HEK293 (cell line): ENCODE measurements at regions not wholly inside any gene's neighbourhood (a gene's known extent, or its start where the extent isn't known, plus 50 kb on each side); places are given as distances from the start of the nearest gene placed in this dataset.
A peak's percentile ranks its signal among the peaks of the same experiment; 100 is the strongest.

ENCODE experiments used
- CTCF ChIA-PET: fragments of 350-600 bp; formaldehyde crosslinking; extraction: SDS; loops from one replicate; lab custom pipeline; 2021; ENCODE audit warnings: antibody characterized with exemption; lab: Yijun Ruan, JAX
- POLR2A ChIA-PET: fragments of 300-600 bp; formaldehyde crosslinking; extraction: SDS; loops from one replicate; lab custom pipeline; 2020; ENCODE audit warnings: antibody characterized with exemption, inconsistent platforms; lab: Yijun Ruan, JAX
- H3K27ac ChIP-seq: fragments of 200-500 bp; sonication (Bioruptor generic); 2 replicates; pipeline ENCODE4 v1.5.1; 2014; ENCODE audit warnings: low read depth, low read length, control low read depth, inconsistent platforms; ENCODE audit errors: extremely low read depth
- H3K36me3 ChIP-seq, 2 experiments: fragments of 200-500 bp in 1 of 2; sonication (Bioruptor generic) in 1 of 2; 1 replicate in 1 of 2; 2 replicates in 1 of 2; pipeline ENCODE4 v1.5.1; 2014 to 2017; ENCODE audit warnings: inconsistent platforms in 2 of 2, low read length in 2 of 2; ENCODE audit not compliant: control insufficient read depth in 2 of 2, insufficient read depth in 1 of 2
- H3K4me1 ChIP-seq: fragments of 200-500 bp; sonication (Bioruptor generic); 2 replicates; pipeline ENCODE4 v1.5.1; 2014; ENCODE audit warnings: mild to moderate bottlenecking, low read length, inconsistent platforms; ENCODE audit not compliant: control insufficient read depth, insufficient read depth
- H3K4me3 ChIP-seq: 2 replicates; pipeline ENCODE4 v1.5.1; 2011; ENCODE audit warnings: low read depth, mild to moderate bottlenecking, control low read depth, low read length, moderate library complexity
- H3K9me3 ChIP-seq: fragments of 200-500 bp; sonication (Bioruptor generic); 2 replicates; pipeline ENCODE4 v1.5.1; 2014; ENCODE audit warnings: low read depth, low read length, inconsistent platforms; ENCODE audit not compliant: control insufficient read depth, insufficient read depth
- MZF1 ChIP-seq: fragments of 450-650 bp; formaldehyde crosslinking; IDR thresholded peaks from 2 replicates; pipeline ENCODE4 v1.5.1; 2017; ENCODE audit warnings: missing biosample characterization, missing genetic modification characterization, borderline replicate concordance
- SP2 ChIP-seq: fragments of 450-650 bp; formaldehyde crosslinking; IDR thresholded peaks from 2 replicates; pipeline ENCODE4 v1.5.1; 2016; ENCODE audit warnings: missing biosample characterization, missing genetic modification characterization
- SP3 ChIP-seq: fragments of 450-650 bp; formaldehyde crosslinking; IDR thresholded peaks from 2 replicates; pipeline ENCODE4 v1.5.1; 2016; ENCODE audit warnings: missing biosample characterization, missing genetic modification characterization
- ZBTB44 ChIP-seq: fragments of 450-650 bp; IDR thresholded peaks from 2 replicates; pipeline ENCODE4 v1.5.1; 2018; ENCODE audit warnings: missing biosample characterization, mild to moderate bottlenecking, missing genetic modification characterization
- ZNF114 ChIP-seq: fragments of 450-650 bp; formaldehyde crosslinking; IDR thresholded peaks from 2 replicates; pipeline ENCODE4 v1.5.0; 2017; ENCODE audit warnings: missing biosample characterization, missing genetic modification characterization
- ZNF146 ChIP-seq: fragments of 450-650 bp; formaldehyde crosslinking; IDR thresholded peaks from 2 replicates; pipeline ENCODE4 v1.5.1; 2016; ENCODE audit warnings: missing biosample characterization, missing genetic modification characterization
- ZNF350 ChIP-seq: fragments of 450-650 bp; formaldehyde crosslinking; IDR thresholded peaks from 2 replicates; pipeline ENCODE4 v1.5.0; 2017; ENCODE audit warnings: missing biosample characterization, mild to moderate bottlenecking, missing genetic modification characterization
- ZNF37A ChIP-seq: fragments of 450-650 bp; IDR thresholded peaks from 2 replicates; pipeline ENCODE4 v1.5.1; 2018; ENCODE audit warnings: missing biosample characterization, missing genetic modification characterization
- ZNF404 ChIP-seq: fragments of 450-650 bp; formaldehyde crosslinking; IDR thresholded peaks from 2 replicates; pipeline ENCODE4 v1.5.1; 2017; ENCODE audit warnings: missing biosample characterization, missing genetic modification characterization
- ZNF529 ChIP-seq: fragments of 450-650 bp; formaldehyde crosslinking; IDR thresholded peaks from 2 replicates; pipeline ENCODE4 v1.5.1; 2017; ENCODE audit warnings: missing genetic modification characterization, missing biosample characterization; ENCODE audit not compliant: insufficient replicate concordance
- ZNF548 ChIP-seq: fragments of 450-650 bp; formaldehyde crosslinking; IDR thresholded peaks from 2 replicates; pipeline ENCODE4 v1.5.1; 2016; ENCODE audit warnings: missing biosample characterization, missing genetic modification characterization
- ZNF555 ChIP-seq: fragments of 450-650 bp; formaldehyde crosslinking; conservative IDR thresholded peaks from 2 replicates; pipeline ENCODE4 v1.5.1; 2017; ENCODE audit warnings: missing biosample characterization, mild to moderate bottlenecking, missing genetic modification characterization, inconsistent platforms
- ZNF585B ChIP-seq: fragments of 450-650 bp; formaldehyde crosslinking; IDR thresholded peaks from 2 replicates; pipeline ENCODE4 v1.5.1; 2016; ENCODE audit warnings: missing biosample characterization, missing genetic modification characterization
- ZNF664 ChIP-seq: fragments of 450-650 bp; formaldehyde crosslinking; IDR thresholded peaks from 2 replicates; pipeline ENCODE4 v1.5.1; 2016; ENCODE audit warnings: missing biosample characterization, missing genetic modification characterization
- ZNF670 ChIP-seq: fragments of 450-650 bp; formaldehyde crosslinking; IDR thresholded peaks from 2 replicates; pipeline ENCODE4 v1.5.1; 2016; ENCODE audit warnings: missing biosample characterization, missing genetic modification characterization, low read depth
- ZNF692 ChIP-seq: fragments of 450-650 bp; formaldehyde crosslinking; IDR thresholded peaks from 2 replicates; pipeline ENCODE4 v1.5.1; 2016; ENCODE audit warnings: missing biosample characterization, missing genetic modification characterization
- ZNF707 ChIP-seq: fragments of 450-650 bp; formaldehyde crosslinking; IDR thresholded peaks from 2 replicates; pipeline ENCODE4 v1.5.1; 2016; ENCODE audit warnings: missing biosample characterization, missing genetic modification characterization
- ZNF768 ChIP-seq: fragments of 450-650 bp; formaldehyde crosslinking; IDR thresholded peaks from 2 replicates; pipeline ENCODE4 v1.5.1; 2018; ENCODE audit warnings: missing biosample characterization, mild to moderate bottlenecking, missing genetic modification characterization

DNA sequence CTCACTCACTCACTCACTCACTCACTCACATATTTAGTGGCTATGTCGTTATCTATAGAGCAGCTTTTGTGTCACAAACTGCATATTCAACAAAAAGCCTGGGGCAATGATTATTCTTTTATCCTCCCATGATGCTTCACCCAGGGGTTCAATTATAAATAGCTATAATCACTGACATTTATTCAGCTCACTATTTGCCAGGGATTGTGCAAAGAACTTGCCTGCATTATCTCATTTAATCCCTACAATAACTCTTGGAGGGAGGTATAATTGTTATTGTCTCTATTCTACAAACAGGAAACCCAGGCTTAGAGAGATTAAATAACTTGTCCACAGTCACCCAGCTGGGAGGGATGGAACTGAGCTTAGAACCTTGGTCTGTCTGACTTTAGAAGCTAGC is 298.0 kb upstream of the MSX2 start:
- Histone ChIP-seq H3K9me3 (no peaks in the 10 kb centered on the region), H3K4me1 (peaks cover 9% of the 10 kb centered on the region), H3K4me3 (no peak overlapping the region), H3K36me3 (no peaks in the 10 kb centered on the region), H3K27ac (no peak overlapping the region)
- ChIA-PET POLR2A (interaction anchor here (0.9 kb wide), 1 partner anchor 298 kb away, joined by 7 read pairs; the partner anchor contains the start of gene MSX2), CTCF (interaction anchor here (0.6 to 1.6 kb wide), 6 partner anchors 84 to 386 kb away, joined by 3 to 4 read pairs (median 4); no protein-coding TSS in a partner anchor)
- TF ChIP-seq ZNF664 (peak; percentile 85; the same call in 1 of the 2 replicates), ZNF37A (tag by site-specific recombination) (no peak)

DNA sequence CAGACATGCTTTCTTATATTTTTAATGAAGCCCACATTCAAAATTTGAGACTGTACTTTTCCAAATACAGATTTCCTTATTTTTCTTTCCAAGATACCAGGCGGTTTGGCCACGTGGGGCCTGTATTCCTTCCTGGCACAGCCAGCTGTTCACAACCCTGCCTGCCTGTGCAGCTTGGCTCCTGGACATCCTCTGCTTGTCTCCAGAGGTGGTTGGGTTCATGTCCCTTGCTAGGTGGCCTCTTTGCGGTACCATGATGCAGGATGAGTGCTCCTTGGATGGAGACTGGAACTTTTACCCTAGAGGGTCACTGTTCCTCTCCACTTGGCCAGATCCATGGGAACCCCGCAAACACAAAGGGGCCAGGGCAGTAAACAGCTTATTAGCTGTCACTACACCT is 297.5 kb upstream of the MSX2 start:
- POLR2A ChIA-PET: interaction anchor here (0.5 kb wide), 1 partner anchor 297 kb away, joined by 3 read pairs; the partner anchor contains the start of gene MSX2
- no peaks in the 10 kb centered on the region for H3K9me3 ChIP-seq
- CTCF ChIA-PET: interaction anchor here (0.6 to 1.6 kb wide), 4 partner anchors 84 to 367 kb away, joined by 3 to 4 read pairs (median 4); no protein-coding TSS in a partner anchor
- H3K36me3 ChIP-seq: no peaks in the 10 kb centered on the region
- H3K27ac ChIP-seq: no peak overlapping the region
- peaks cover 7% of the 10 kb centered on the region for H3K4me1 ChIP-seq
- H3K4me3 ChIP-seq: no peak overlapping the region
- TF ChIP-seq ZNF555 (tag by site-specific recombination): no peak
- no peak for TF ChIP-seq ZNF114 (tag by site-specific recombination)
- TF ChIP-seq ZNF404 (tag by site-specific recombination): no peak
- no peak for TF ChIP-seq ZNF350 (tag by site-specific recombination)
- TF ChIP-seq ZNF692 (tag by site-specific recombination): no peak
- TF ChIP-seq ZNF548 (tag by site-specific recombination): no peak
- TF ChIP-seq SP2 (tag by site-specific recombination): no peak
- TF ChIP-seq ZNF670 (tag by site-specific recombination): no peak
- TF ChIP-seq ZBTB44: no peak
- no peak for TF ChIP-seq ZNF707 (tag by site-specific recombination)
- TF ChIP-seq ZNF146 (tag by site-specific recombination): no peak

- H3K36me3 ChIP-seq: no peaks in the 10 kb centered on the region
- no peak overlapping the region for H3K4me3 ChIP-seq
- CTCF ChIA-PET: no interaction called here
- TF ChIP-seq SP3 (tag by site-specific recombination) (no peak), ZNF768 (tag by site-specific recombination) (no peak)
- peaks cover 7% of the 10 kb centered on the region for H3K4me1 ChIP-seq
- H3K27ac ChIP-seq: no peak overlapping the region
- POLR2A ChIA-PET: interaction anchor here (0.5 kb wide), 1 partner anchor 297 kb away, joined by 3 read pairs; the partner anchor contains the start of gene MSX2
- H3K9me3 ChIP-seq: no peaks in the 10 kb centered on the region
Measured at GRCh38 chr5:174427304-174427703, 297.1 kb upstream of the MSX2 start.

- no peaks in the 10 kb centered on the region for H3K9me3 ChIP-seq
- H3K27ac ChIP-seq: no peak overlapping the region
- CTCF ChIA-PET: interaction anchor here (0.6 to 3.0 kb wide), 3 partner anchors 9 to 362 kb away, joined by 3 to 24 read pairs (median 3); no protein-coding TSS in a partner anchor
- peaks cover 7% of the 10 kb centered on the region for H3K4me1 ChIP-seq
- no peak overlapping the region for H3K4me3 ChIP-seq
- no peak for TF ChIP-seq ZNF585B (tag by site-specific recombination)
- peak; percentile 55; the same call in 1 of the 2 replicates for TF ChIP-seq MZF1 (tag by site-specific recombination)
- no peak for TF ChIP-seq ZNF529 (tag by site-specific recombination)
- TF ChIP-seq, all 188 proteins: peak for 1
- POLR2A ChIA-PET: no interaction called here
- H3K36me3 ChIP-seq: no peaks in the 10 kb centered on the region
Measured at GRCh38 chr5:174428895-174429294, 295.5 kb upstream of the MSX2 start.
